ENCODE measurements at regions not wholly inside any gene's neighbourhood (a gene's known extent, or its start where the extent isn't known, plus 50 kb on each side); places are given as distances from the start of the nearest gene placed in this dataset.
"Not testable (repeated sequence)": the region's sequence is repeated elsewhere in the genome, so short reads cannot be mapped to it uniquely, and the experiment has no call there.

DNA sequence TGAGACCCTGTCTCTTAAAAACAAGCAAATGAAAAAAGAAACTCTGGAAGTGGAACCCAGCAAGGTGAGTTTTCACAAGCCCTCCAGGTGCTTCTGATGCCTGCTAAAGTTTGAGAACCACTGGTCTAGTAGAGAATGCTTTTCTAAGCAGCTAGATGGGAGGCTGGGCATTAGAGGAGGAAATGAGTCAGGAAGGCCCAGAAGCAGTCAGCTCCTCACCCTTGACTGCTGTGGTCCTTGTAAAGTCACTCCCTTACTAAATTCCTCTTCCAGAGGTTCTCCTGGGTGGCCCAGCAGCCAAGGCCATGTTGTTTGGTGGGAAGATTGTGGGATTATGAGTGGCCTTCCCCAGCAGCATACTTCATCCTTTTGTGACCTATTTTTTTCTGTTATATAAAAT is 52.0 kb upstream of the FYN start:
- Histone ChIP-seq H3K27me3 (no peaks in the 10 kb centered on the region), H3K4me3 (no peak overlapping the region), H3K9me3 (replicated peaks) (no peaks in the 10 kb centered on the region)

DNA sequence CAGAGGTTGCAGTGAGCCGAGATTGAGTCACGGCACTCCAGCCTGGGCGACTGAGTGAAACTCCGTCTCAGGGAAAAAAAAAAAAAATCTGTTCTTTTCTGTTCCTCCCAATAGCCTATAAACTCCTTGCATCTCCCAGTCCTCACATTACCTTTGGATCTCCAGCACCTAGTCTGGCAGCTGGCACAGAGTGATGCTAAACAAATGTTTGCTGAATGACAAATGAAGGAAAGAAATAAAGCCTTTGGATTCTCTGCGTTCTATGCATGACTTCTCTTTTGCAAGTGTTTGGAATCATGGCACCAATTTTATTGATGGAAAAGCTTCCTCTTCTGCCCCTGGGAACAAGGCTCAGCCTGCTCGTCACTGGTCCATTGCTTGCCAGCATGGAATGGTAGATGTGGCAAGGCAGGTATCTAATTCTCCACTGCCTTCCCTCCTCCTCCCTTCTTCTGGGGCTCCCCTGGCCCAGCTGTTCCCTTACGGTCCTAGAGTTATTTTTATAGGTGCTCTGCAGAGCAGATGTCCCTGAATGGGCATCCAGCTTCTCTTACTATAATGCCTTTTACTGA is 53.6 kb upstream of the FYN start:
- Histone ChIP-seq H3K9me3 (replicated peaks) (no peaks in the 10 kb centered on the region), H3K4me1 (peaks cover 37% of the 10 kb centered on the region), H3K27ac (no peak overlapping the region), H3K36me3 (no peaks in the 10 kb centered on the region), H3K4me3 (no peak overlapping the region), H3K27me3 (no peaks in the 10 kb centered on the region)
- DNase-seq, result peak in 1 of 2 experiments; percentile 22

More for the DNA sequence above, 52.0 kb upstream of the FYN start:
- peak in 1 of 2 experiments; percentile 25 for DNase-seq
- Histone ChIP-seq H3K4me1 (peaks cover 37% of the 10 kb centered on the region), H3K36me3 (no peaks in the 10 kb centered on the region), H3K27ac (no peak overlapping the region)

DNA sequence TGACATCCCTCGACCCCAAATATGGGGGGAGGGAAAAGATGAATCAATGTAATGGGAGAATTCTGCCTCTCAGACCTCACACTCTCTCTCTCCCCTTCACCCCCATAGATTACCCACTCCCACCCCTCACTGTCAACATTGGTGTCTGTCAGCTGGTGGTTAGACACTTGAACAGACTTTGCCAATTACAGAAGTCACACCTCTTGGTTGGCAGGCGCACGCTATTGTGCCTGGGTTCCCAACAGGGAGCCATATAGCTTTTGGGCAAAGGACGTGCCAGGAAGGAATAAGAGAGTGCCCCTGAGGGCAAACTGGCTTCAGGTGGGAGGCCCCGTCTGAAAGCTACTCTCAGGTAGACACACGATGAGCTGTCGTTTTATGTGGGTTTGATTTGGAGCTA is 54.1 kb upstream of the FYN start:
- H3K36me3 ChIP-seq, result no peaks in the 10 kb centered on the region
- H3K4me1 ChIP-seq, result peaks cover 35% of the 10 kb centered on the region
- DNase-seq, result no peak
- no peaks in the 10 kb centered on the region; the same call in 1 of the 2 replicates for H3K9me3 ChIP-seq (replicated peaks)
- H3K27me3 ChIP-seq, result no peaks in the 10 kb centered on the region
- no peak overlapping the region for H3K27ac ChIP-seq
- no peak overlapping the region for H3K4me3 ChIP-seq

DNA sequence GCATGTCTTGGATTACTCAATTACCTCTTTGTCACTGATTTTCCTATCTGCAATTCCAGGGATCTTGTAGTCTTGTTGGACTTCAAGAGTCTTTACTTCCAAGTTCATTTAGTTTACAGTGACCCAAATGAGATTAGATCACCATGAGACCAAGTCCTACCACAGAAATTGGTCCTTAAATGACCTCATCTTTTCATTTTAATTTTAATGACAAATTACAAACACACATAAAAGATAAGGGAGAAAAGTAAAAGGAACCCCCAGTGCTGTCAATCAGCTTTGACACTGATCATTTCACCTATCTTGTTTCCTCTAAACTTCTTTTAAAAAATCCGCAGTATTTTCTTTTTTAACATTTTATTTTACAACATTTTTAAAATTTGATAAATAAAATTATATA is 54.9 kb upstream of the FYN start:
- Histone ChIP-seq H3K9me3 (replicated peaks) (peaks cover 3% of the 10 kb centered on the region; the same call in 1 of the 2 replicates), H3K27me3 (no peaks in the 10 kb centered on the region), H3K36me3 (no peaks in the 10 kb centered on the region), H3K27ac (no peak overlapping the region), H3K4me1 (peaks cover 27% of the 10 kb centered on the region), H3K4me3 (no peak overlapping the region)
- no peak for DNase-seq

DNA sequence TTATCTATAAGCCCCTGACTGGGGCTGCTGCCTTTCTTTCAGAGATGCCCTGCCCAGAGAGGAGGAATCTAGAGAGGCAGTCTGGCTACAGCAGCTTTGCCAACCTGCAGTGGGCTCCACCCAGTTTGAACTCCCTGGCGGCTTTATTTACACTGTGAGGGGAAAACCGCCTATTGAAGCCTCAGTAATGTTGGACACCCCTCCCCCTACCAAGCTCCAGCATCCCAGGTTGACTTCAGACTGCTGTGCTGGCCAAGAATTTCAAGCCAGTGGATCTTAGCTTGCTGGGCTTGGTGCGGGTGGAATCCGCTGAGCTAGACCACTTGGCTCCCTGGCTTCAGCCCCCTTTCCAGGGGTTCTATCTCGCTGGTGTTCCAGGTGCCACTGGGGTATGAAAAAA is 61.4 kb upstream of the FYN start:
- H3K27ac ChIP-seq; H3K4me1 ChIP-seq; DNase-seq; H3K4me3 ChIP-seq; H3K36me3 ChIP-seq; H3K9me3 ChIP-seq (replicated peaks); H3K27me3 ChIP-seq: not testable (repeated sequence)

DNA sequence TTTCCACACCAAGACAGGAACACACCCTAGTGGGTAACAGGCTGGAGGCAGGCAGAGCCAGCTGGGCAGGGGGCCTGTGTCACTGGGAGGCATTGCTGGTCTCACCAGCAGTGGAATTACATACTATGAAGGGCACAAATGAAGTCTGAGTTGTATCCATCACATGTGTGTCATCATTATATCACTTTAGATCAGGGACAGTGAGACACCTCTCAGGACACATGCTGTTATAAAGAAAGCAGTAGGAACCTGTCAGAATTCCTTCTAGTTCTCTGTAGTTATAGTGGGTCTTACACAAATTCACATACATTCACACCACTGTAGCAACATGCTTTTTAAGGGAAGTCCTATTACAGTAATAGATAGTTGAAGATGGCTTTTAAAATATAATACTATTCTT is 63.5 kb upstream of the FYN start:
- H3K4me3 ChIP-seq, result no peak overlapping the region
- no peaks in the 10 kb centered on the region for H3K27me3 ChIP-seq
- H3K36me3 ChIP-seq, result no peaks in the 10 kb centered on the region
- no peak overlapping the region for H3K27ac ChIP-seq
- DNase-seq, result no peak
- H3K9me3 ChIP-seq (replicated peaks), result peaks cover 7% of the 10 kb centered on the region
- 0 out of 2 replicates have a peak, but pooled peaks cover 2% of the 10 kb centered on the region for H3K4me1 ChIP-seq

DNA sequence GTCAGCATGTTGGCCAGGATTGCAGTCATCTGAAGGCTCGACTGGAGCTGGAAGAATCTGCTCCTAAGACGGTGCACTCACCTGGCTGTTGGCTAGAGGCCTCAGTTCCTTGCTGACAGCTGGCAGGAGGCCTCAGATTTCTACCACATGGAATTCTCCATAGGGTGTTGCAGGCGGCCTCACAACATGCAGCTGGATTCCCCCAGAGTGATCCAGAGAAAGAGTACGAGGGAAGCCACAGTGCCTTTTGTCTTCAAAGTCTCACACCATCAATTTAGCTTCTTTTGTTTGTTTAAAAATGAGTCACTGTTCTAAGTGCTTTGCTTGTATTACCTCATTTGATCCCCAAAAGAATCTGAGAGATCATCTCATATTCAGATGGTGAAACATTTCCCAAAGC is 65.5 kb upstream of the FYN start:
- Histone ChIP-seq H3K4me3 (no peak overlapping the region), H3K27ac (no peak overlapping the region), H3K4me1 (0 out of 2 replicates have a peak, but pooled peaks cover 2% of the 10 kb centered on the region), H3K36me3 (no peaks in the 10 kb centered on the region), H3K27me3 (no peaks in the 10 kb centered on the region), H3K9me3 (replicated peaks) (peaks cover 10% of the 10 kb centered on the region)
- DNase-seq, result peak; percentile 54 to 62

DNA sequence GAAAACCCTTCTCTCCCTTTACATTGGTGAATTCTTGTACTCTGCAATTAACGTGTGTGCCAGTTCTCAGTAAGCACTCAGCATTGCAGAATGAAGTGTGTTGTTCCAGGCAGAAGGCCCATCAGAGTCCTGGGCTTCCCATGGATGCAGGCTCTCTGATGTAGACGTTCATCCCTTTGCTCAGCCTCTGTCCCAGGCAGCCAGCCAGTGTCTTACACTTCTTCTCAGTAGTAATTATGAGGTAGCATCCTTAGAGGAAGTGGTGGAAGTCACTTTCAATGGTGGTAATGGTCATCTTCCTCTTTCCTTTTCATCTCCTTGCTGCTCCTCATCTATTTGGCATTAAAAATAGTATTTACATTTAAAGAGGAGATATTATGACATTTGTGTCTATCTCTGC is 66.7 kb upstream of the FYN start:
- Histone ChIP-seq H3K27ac (no peak overlapping the region), H3K27me3 (no peaks in the 10 kb centered on the region), H3K36me3 (no peaks in the 10 kb centered on the region), H3K4me3 (no peak overlapping the region), H3K9me3 (replicated peaks) (peaks cover 10% of the 10 kb centered on the region), H3K4me1 (0 out of 2 replicates have a peak, but pooled peaks cover 2% of the 10 kb centered on the region)
- DNase-seq, result no peak

DNA sequence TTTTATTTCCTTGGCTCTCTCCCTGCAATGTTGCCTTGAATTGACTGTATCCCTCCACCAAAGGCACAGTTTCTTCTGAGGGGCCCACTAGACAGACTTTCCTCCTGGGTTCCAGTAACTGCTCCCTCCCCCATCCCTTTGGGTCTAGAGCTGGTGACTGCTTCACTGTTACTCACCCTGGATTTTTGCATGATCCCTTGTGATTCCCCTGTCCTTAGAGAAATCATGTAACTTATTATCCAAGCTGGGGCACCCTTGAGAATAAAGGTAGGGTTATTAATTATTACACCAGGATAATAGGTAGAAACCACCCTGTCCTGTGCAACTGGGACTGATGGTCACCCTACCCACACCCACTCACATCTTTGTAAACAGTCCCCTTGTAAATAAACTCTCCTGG is 67.5 kb upstream of the FYN start:
- no peaks in the 10 kb centered on the region for H3K27me3 ChIP-seq
- H3K9me3 ChIP-seq (replicated peaks), result peaks cover 8% of the 10 kb centered on the region
- H3K36me3 ChIP-seq, result no peaks in the 10 kb centered on the region
- H3K4me1 ChIP-seq, result 0 out of 2 replicates have a peak, but pooled peaks cover 2% of the 10 kb centered on the region
- H3K27ac ChIP-seq, result no peak overlapping the region
- H3K4me3 ChIP-seq, result no peak overlapping the region
- DNase-seq, result no peak

DNA sequence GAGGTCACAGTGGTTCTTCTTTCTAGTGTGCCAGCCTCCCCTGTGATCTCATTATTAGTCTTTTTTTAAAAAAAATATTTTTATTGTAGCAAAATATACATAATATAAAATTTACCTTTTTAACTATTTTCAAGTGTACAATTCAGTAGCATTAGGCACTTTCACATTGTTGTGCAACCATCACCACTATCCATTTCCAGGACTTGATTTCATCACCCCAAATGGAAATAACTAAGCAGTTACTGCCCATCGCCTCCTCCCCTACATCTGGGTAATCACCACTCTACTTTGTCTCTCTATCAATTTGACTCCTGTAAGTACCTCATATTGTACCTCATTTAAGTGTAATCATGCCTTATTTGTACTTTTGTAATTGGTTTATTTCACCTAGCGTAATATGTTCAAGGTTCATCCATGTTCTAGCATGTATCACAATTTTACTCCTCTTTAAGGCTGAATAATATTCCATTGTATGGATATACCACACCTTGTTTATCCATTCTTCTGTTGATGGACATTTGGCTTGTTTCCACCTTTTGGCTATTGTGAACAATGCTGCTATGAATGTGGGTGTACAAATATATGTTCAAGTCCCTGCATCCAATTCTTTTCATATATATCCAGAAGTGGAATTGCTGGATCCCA is 68.6 kb upstream of the FYN start:
- no peak overlapping the region for H3K27ac ChIP-seq
- H3K27me3 ChIP-seq, result no peaks in the 10 kb centered on the region
- 0 out of 2 replicates have a peak, but pooled peaks cover 2% of the 10 kb centered on the region for H3K4me1 ChIP-seq
- no peak for DNase-seq
- peaks cover 5% of the 10 kb centered on the region; the same call in 1 of the 2 replicates for H3K9me3 ChIP-seq (replicated peaks)
- no peak overlapping the region for H3K4me3 ChIP-seq
- H3K36me3 ChIP-seq, result no peaks in the 10 kb centered on the region

DNA sequence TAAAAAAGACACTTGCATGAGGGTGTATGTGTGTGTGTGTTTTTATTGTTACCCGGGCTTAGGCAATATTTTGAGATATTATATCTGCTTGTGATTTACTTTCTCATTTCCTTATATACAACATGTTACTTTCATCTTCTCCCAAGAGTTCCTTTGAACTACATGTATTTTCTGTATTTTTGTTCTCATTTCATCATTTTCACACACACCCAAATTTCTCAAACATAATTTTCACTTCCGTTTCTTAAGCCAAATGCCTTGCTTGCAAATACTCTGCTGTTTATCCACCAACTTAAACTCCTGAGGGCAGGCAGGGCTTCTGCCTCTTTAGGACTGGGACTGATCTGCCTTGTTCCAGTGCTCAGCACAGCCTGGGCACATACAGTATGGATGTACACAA is 69.3 kb upstream of the FYN start:
- Histone ChIP-seq H3K27me3 (no peaks in the 10 kb centered on the region), H3K4me3 (no peak overlapping the region), H3K27ac (no peak overlapping the region), H3K36me3 (no peaks in the 10 kb centered on the region), H3K9me3 (replicated peaks) (peaks cover 5% of the 10 kb centered on the region; the same call in 1 of the 2 replicates), H3K4me1 (0 out of 2 replicates have a peak, but pooled peaks cover 2% of the 10 kb centered on the region)
- no peak for DNase-seq

DNA sequence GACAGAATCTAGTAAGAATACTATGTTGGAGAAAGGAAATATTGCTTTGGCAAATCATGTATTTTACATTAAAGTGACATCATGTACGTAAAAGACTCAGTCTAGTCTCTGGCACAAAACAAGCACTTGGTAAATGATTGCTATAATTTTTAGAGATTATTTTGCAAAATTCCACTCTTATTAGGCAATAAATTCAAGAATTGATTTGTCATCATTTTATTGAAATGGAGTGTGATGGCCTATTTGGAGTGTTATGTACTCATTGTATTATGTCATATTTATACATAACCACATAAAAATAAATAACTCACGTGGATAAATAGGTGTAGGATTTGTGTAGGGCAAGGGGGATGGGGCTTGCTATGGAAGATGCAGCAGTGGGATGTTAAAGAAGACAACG is 70.0 kb upstream of the FYN start:
- H3K27me3 ChIP-seq, result no peaks in the 10 kb centered on the region
- DNase-seq, result no peak
- no peaks in the 10 kb centered on the region for H3K36me3 ChIP-seq
- 0 out of 2 replicates have a peak, but pooled peaks cover 2% of the 10 kb centered on the region for H3K4me1 ChIP-seq
- H3K27ac ChIP-seq, result no peak overlapping the region
- H3K9me3 ChIP-seq (replicated peaks), result peaks cover 5% of the 10 kb centered on the region; the same call in 1 of the 2 replicates
- no peak overlapping the region for H3K4me3 ChIP-seq

DNA sequence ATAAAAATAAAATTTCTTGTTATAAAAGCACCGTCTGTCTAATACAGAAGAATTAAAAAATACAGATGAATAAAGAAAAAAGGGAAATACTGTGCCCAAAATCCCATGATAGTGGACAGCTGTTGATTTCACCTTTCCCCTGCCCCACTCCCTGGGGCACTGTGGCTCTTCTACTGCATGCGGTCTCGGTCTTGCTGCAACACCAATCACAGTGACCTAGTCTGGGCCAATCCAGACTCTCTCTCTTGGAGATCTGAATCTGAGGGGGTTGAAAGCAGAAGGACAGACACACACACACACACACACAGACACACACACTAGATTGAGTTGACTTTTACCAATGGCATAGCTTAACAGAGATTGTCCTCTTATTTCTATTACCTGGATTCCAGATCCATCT is 70.5 kb upstream of the FYN start:
- Histone ChIP-seq H3K27me3 (no peaks in the 10 kb centered on the region), H3K27ac (no peak overlapping the region), H3K9me3 (replicated peaks) (peaks cover 5% of the 10 kb centered on the region; the same call in 1 of the 2 replicates), H3K4me3 (no peak overlapping the region), H3K36me3 (no peaks in the 10 kb centered on the region), H3K4me1 (0 out of 2 replicates have a peak, but pooled peaks cover 2% of the 10 kb centered on the region)
- DNase-seq, result no peak

DNA sequence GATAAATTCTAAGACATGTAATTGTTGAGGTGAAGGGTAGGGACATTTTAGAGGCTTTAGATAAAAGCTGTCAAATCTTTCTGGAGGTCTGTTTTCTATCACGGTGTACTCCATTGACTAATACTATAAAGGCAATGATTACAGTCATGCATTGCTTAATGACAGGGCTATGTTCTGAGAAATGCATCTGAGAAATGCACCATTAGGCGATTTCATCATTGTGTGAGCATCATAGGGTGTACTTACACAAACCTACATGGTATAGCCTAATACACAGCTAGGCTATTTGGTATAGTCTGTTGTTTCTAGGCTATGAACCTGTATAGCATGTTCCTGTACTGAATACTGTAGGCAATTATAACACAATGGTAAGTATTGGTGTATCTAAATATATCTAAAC is 71.3 kb upstream of the FYN start:
- no peaks in the 10 kb centered on the region for H3K27me3 ChIP-seq
- H3K27ac ChIP-seq, result no peak overlapping the region
- no peaks in the 10 kb centered on the region for H3K36me3 ChIP-seq
- DNase-seq, result no peak
- H3K4me3 ChIP-seq, result no peak overlapping the region
- H3K4me1 ChIP-seq, result no peaks in the 10 kb centered on the region; the same call in 1 of the 2 replicates
- H3K9me3 ChIP-seq (replicated peaks), result peaks cover 5% of the 10 kb centered on the region; the same call in 1 of the 2 replicates

DNA sequence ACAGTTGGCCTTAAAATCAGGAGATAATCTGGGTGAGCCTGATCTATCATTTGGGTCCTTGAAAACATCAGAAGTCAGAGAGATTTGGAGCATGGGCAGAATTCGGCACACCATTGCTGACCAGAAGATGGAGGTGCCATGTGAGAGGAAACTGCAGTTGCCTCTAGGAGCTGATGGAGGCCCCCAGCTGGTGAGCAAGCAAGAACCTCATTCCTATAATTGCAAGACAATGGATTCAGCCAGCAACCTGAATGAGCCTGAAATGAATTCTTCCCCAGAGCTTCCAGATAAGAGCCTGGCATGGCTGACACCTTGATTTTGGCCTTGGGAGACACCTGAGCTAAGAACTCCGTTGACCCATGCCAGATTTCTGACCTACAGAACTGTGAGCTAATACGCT is 76.3 kb upstream of the FYN start:
- no peak overlapping the region for H3K27ac ChIP-seq

DNA sequence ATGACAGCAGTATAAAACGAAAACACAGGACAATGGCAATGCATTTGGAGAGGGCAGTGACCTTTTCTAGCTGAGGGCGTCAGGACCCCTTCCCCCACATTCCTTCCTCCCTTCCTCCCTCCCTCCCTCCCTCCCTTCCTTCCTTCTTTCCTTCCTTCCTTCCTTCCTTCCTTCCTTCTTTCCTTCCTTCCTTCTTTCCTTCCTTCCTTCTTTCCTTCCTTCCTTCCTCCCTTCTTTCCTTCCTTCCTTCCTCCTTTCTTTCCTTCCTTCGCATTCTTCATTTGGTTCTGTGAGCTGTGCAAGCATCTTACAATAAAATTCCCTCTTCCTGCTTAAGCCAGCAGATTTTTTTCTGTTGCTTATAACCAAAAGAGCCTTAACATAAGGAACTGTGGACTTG is 76.7 kb upstream of the FYN start:
- H3K4me3 ChIP-seq, result not testable (repeated sequence)
- peaks cover 31% of the 10 kb centered on the region for H3K4me1 ChIP-seq

More for the DNA sequence above, 76.3 kb upstream of the FYN start:
- Histone ChIP-seq H3K9me3 (replicated peaks) (no peaks in the 10 kb centered on the region), H3K27me3 (no peaks in the 10 kb centered on the region), H3K4me3 (no peak overlapping the region), H3K36me3 (no peaks in the 10 kb centered on the region), H3K4me1 (peaks cover 31% of the 10 kb centered on the region)
- DNase-seq, result no peak

More for the DNA sequence above, 76.7 kb upstream of the FYN start:
- H3K27me3 ChIP-seq; H3K27ac ChIP-seq; H3K9me3 ChIP-seq (replicated peaks); DNase-seq; H3K36me3 ChIP-seq: not testable (repeated sequence)
